HepG2 (cell line): ENCODE measurements at regions not wholly inside any gene's neighbourhood (a gene's known extent, or its start where the extent isn't known, plus 50 kb on each side); places are given as distances from the start of the nearest gene placed in this dataset.

Source experiments
- ATAC-seq: fragments of 200-7000 bp; cut with Tn5 transposase; 3 replicates; pipeline ENCODE4 v1.9.1; 2020; ENCODE audit warnings: mild to moderate bottlenecking, moderate library complexity
- BruUV-seq: library from RNA; stranded (reverse); fragments of 400-500 nt; replicated peaks from 2 replicates; lab custom pipeline; 2021; lab: Mats Ljungman, UMichigan
- CTCF ChIA-PET: fragments of 300-600 bp; formaldehyde crosslinking; extraction: SDS; loops from one replicate; lab custom pipeline; 2021; ENCODE audit warnings: low total read pairs, inconsistent platforms, low intra/inter-chr PET ratio; lab: Yijun Ruan, JAX
- POLR2A ChIA-PET: fragments of 350-600 bp; sonication (Branson Sonifier 250); formaldehyde crosslinking; loops from one replicate; lab custom pipeline; 2020; ENCODE audit warnings: antibody characterized with exemption, inconsistent platforms; lab: Yijun Ruan, JAX
- DNase-seq: peaks from one replicate; pipeline ENCODE4 v3.0.0-alpha.2; 2015; ENCODE audit warnings: low spot score
- FAIRE-seq: peaks from 3 replicates; lab custom pipeline; 2011; peaks lifted over from hg19 to GRCh38; lab: Jason Lieb, UNC
- H2AFZ ChIP-seq: one replicate; pipeline ENCODE4 v1.6.1; 2011; ENCODE audit warnings: low read length, inconsistent platforms
- H3K27ac ChIP-seq: fragments of 300-600 bp; 3 replicates; pipeline ENCODE4 v1.8.0; 2011; ENCODE audit warnings: mixed run types, mild to moderate bottlenecking, mixed read lengths, low read length, inconsistent platforms; ENCODE audit not compliant: insufficient read depth; ENCODE audit errors: extremely low read length
- H3K27me3 ChIP-seq, 2 experiments: fragments of 200-600 bp in 1 of 2; 2 replicates in 1 of 2; 3 replicates in 1 of 2; pipeline versions ENCODE4 v1.6.0 to v1.8.0; 2011; ENCODE audit warnings: low read length in 2 of 2, mild to moderate bottlenecking in 2 of 2, moderate library complexity in 2 of 2, inconsistent platforms in 1 of 2; ENCODE audit not compliant: insufficient read depth in 2 of 2, control insufficient read depth in 1 of 2
- H3K36me3 ChIP-seq, 2 experiments: fragments of 200-600 bp in 1 of 2; replicated peaks in 1 of 2; 2 replicates in 1 of 2; 3 replicates in 1 of 2; pipeline versions ENCODE4 v1.5.1 to v1.8.0; 2011; ENCODE audit warnings: low read length in 2 of 2, inconsistent platforms in 1 of 2; ENCODE audit not compliant: insufficient read depth in 2 of 2, control insufficient read depth in 1 of 2
- H3K4me1 ChIP-seq: 2 replicates; pipeline ENCODE4 v1.5.1; 2012; ENCODE audit warnings: low read length, inconsistent platforms; ENCODE audit not compliant: insufficient read depth
- H3K4me2 ChIP-seq: 2 replicates; pipeline ENCODE4 v1.6.0; 2011; ENCODE audit warnings: low read depth, low read length, inconsistent platforms
- H3K4me3 ChIP-seq, 3 experiments: fragments of 200-600 bp in 1 of 3; sonication (generic), shearing (Covaris generic) in 1 of 3; replicated peaks in 1 of 3; 2 replicates each; pipeline ENCODE4 v1.5.1; 2011 to 2016; ENCODE audit warnings: low read length in 3 of 3, inconsistent platforms in 2 of 3, low read depth in 2 of 3, mild to moderate bottlenecking in 2 of 3, control low read depth in 1 of 3, mixed read lengths in 1 of 3; ENCODE audit not compliant: insufficient read depth in 1 of 3
- H3K79me2 ChIP-seq: one replicate; pipeline ENCODE4 v1.6.1; 2011; ENCODE audit warnings: low read length, inconsistent platforms; ENCODE audit not compliant: insufficient read depth
- H3K9ac ChIP-seq: 2 replicates; pipeline ENCODE4 v1.6.0; 2011; ENCODE audit warnings: mild to moderate bottlenecking, low read depth, low read length, inconsistent platforms; ENCODE audit not compliant: insufficient read depth
- H3K9me3 ChIP-seq: 2 replicates; pipeline ENCODE4 v1.5.1; 2012; ENCODE audit warnings: mild to moderate bottlenecking, low read length
- H4K20me1 ChIP-seq: 2 replicates; pipeline ENCODE4 v1.6.0; 2011; ENCODE audit warnings: inconsistent platforms, mild to moderate bottlenecking, low read length, moderate library complexity; ENCODE audit not compliant: insufficient read depth
- ATRX ChIP-seq: sonication (generic); formaldehyde crosslinking; IDR thresholded peaks from 2 replicates; pipeline ENCODE4 v1.4.0; 2020; ENCODE audit warnings: missing genetic modification reagents, borderline replicate concordance
- HCFC1 ChIP-seq: fragments of 150-350 bp; IDR thresholded peaks from 2 replicates; pipeline ENCODE4 v1.6.1; 2014; ENCODE audit warnings: low read depth, low read length
- MAFF ChIP-seq: IDR thresholded peaks from 2 replicates; pipeline ENCODE4 v1.6.1; 2011; ENCODE audit warnings: low read depth, low read length, improper control_type of control experiment
- MAFK ChIP-seq, 2 experiments: IDR thresholded peaks in 1 of 2; conservative IDR thresholded peaks in 1 of 2; 2 replicates each; pipeline ENCODE4 v1.6.1; 2011; ENCODE audit warnings: improper control_type of control experiment in 2 of 2, low read length in 2 of 2
- NFE2L1 ChIP-seq: sonication (generic); formaldehyde crosslinking; IDR thresholded peaks from 2 replicates; pipeline ENCODE4 v1.4.0; 2020; ENCODE audit warnings: missing genetic modification reagents, mild to moderate bottlenecking, borderline replicate concordance
- TEAD3 ChIP-seq: optimal IDR thresholded peaks from 2 replicates; pipeline ENCODE3; 2016; ENCODE audit warnings: borderline replicate concordance
- ZNF17 ChIP-seq: sonication (generic); formaldehyde crosslinking; IDR thresholded peaks from 2 replicates; pipeline ENCODE4 v1.5.0; 2020; ENCODE audit warnings: mild to moderate bottlenecking, missing genetic modification reagents
- ZNF432 ChIP-seq: sonication (generic); formaldehyde crosslinking; IDR thresholded peaks from 2 replicates; pipeline ENCODE4 v1.5.0; 2020; ENCODE audit warnings: missing genetic modification reagents, mild to moderate bottlenecking, borderline replicate concordance
- ZNF451 ChIP-seq: sonication (generic); formaldehyde crosslinking; IDR thresholded peaks from 2 replicates; pipeline ENCODE4 v1.5.0; 2020; ENCODE audit warnings: mild to moderate bottlenecking, missing genetic modification reagents
- ZNF780A ChIP-seq: sonication (generic); formaldehyde crosslinking; IDR thresholded peaks from 2 replicates; pipeline ENCODE4 v1.8.0; 2022; ENCODE audit warnings: mild to moderate bottlenecking, missing genetic modification reagents, moderate library complexity
- ZNF83 ChIP-seq: sonication (generic); formaldehyde crosslinking; IDR thresholded peaks from 2 replicates; pipeline ENCODE4 v1.4.0; 2020; ENCODE audit warnings: missing genetic modification reagents, mild to moderate bottlenecking, borderline replicate concordance
- ZNF879 ChIP-seq: sonication (generic); formaldehyde crosslinking; IDR thresholded peaks from 2 replicates; pipeline ENCODE4 v1.8.1; 2023; ENCODE audit warnings: missing genetic modification reagents
- WGBS: methylation state at CpG from one replicate; pipeline ENCODE4 v1.1.6; 2017; ENCODE audit warnings: low lambda C conversion rate; 5-methylcytosine and 5-hydroxymethylcytosine counted together
- in situ Hi-C: cut with HindIII; loops from 2 replicates; pipeline ENCODE4 v1.10.0; 2017; ENCODE audit warnings: low pct_unique_long_range_greater_than_20kb; ENCODE audit not compliant: extremely low pct_ligation_motif_present
- intact Hi-C: fragments of 100-400 bp; cut with micrococcal nuclease; formaldehyde crosslinking; loops from one replicate; pipeline ENCODE4 v1.10.0; 2022; ENCODE audit not compliant: unreplicated experiment

GRCh38 chr5:12794476-12795332, 890.5 kb upstream of the CTNND2 start:
- H4K20me1 ChIP-seq, result no peaks in the 10 kb centered on the region
- in situ Hi-C loops (no loop called here), intact Hi-C loops (no loop called here)
- no peak overlapping the region for H3K4me3 ChIP-seq
- H2AFZ ChIP-seq, result no peak overlapping the region
- H3K9me3 ChIP-seq, result peaks cover 75% of the 10 kb centered on the region
- ChIA-PET POLR2A (no interaction called here), CTCF (no interaction called here)
- no peak overlapping the region for H3K9ac ChIP-seq
- WGBS, result 62% methylated on average over 24 of the region's 53 CpGs
- no peak overlapping the region for H3K27ac ChIP-seq
- ATAC-seq, result no peak
- H3K79me2 ChIP-seq, result no peaks in the 10 kb centered on the region
- no peak overlapping the region for H3K4me2 ChIP-seq
- TF ChIP-seq TEAD3 (CRISPR knock-in tag), result no peak
- no peak for TF ChIP-seq ATRX (CRISPR knock-in tag)
- TF ChIP-seq HCFC1, result no peak
- TF ChIP-seq ZNF17 (CRISPR knock-in tag), result no peak
- no peak for TF ChIP-seq NFE2L1 (CRISPR knock-in tag)
- no peak for TF ChIP-seq ZNF879
- no peak for TF ChIP-seq ZNF83 (CRISPR knock-in tag)
- no peak for TF ChIP-seq ZNF451
- no peak for TF ChIP-seq ZNF432 (CRISPR knock-in tag)
- H3K36me3 ChIP-seq, result no peaks in the 10 kb centered on the region
- H3K27me3 ChIP-seq, result no peaks in the 10 kb centered on the region
- DNase-seq, result no peak
- BruUV-seq, result no TSS peak
- H3K4me1 ChIP-seq, result no peaks in the 10 kb centered on the region
- FAIRE-seq, result no peak

DNA sequence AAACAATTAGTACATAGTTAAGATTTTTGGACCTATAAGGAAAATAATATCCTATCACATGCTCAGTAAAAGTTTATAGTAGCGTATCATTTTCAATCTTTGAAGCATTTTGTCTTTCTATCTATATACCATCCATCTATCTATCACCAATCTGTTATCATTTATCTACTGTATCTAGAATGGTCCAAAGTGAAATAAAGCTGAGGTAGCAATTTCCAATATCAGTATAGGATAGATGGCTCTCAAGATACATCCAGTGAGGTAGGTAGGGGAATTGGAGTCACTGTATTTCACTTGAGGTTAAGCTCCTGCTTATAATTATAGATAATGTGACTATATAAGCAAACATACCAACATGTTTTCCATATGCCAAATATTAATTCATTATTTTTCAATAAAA, 889.1 kb upstream of the CTNND2 start:
- H3K9me3 ChIP-seq, result peaks cover 82% of the 10 kb centered on the region
- H3K4me2 ChIP-seq, result no peak overlapping the region
- in situ Hi-C loops, result no loop called here
- no peak for DNase-seq
- H3K4me1 ChIP-seq, result no peaks in the 10 kb centered on the region
- TF ChIP-seq MAFK (conservative IDR thresholded peaks at IDR 0.05 in 1 of 2, IDR thresholded peaks at IDR 0.05 in 1 of 2; ENCODE audit: low read length in 2 of 2) (peak; percentile 68 to 88; a peak in 3 of 4 replicates), MAFF (peak; percentile 78; the same call in 1 of the 2 replicates), ZNF780A (no peak)
- CTCF ChIA-PET, result no interaction called here
- no peaks in the 10 kb centered on the region for H3K36me3 ChIP-seq
- no peak for FAIRE-seq
- no peak overlapping the region for H3K4me3 ChIP-seq
- intact Hi-C loops, result no loop called here
- no TSS peak for BruUV-seq
- no peaks in the 10 kb centered on the region for H3K27me3 ChIP-seq
- H3K79me2 ChIP-seq, result no peaks in the 10 kb centered on the region
- no peak overlapping the region for H3K9ac ChIP-seq
- POLR2A ChIA-PET, result no interaction called here
- H3K27ac ChIP-seq, result no peak overlapping the region
- no peaks in the 10 kb centered on the region for H4K20me1 ChIP-seq
- H2AFZ ChIP-seq, result no peak overlapping the region
- no peak for ATAC-seq
- WGBS, result 12% methylated on average over 1 of the region's 1 CpG
